Gastrocnemius medialis (tissue), 4 donors: ENCODE measurements at regions not wholly inside any gene's neighbourhood (a gene's known extent, or its start where the extent isn't known, plus 50 kb on each side); places are given as distances from the start of the nearest gene placed in this dataset.

Experiments used
- ATAC-seq, 2 donors: fragments of 150-250 bp; one replicate each; pipeline ENCODE4 v1.9.1; 2016
- DNase-seq, 2 donors: peaks; one replicate each; pipeline ENCODE4 v3.0.0-alpha.2; 2019
- H3K27ac ChIP-seq, 4 donors: fragments of 200-600 bp; sonication (generic); 1 replicate in 1 of 4; 2 replicates in 3 of 4; pipeline ENCODE4 v1.5.1; 2016 to 2018; ENCODE audit warnings: mild to moderate bottlenecking in 2 of 4, moderate library complexity in 1 of 4
- H3K27me3 ChIP-seq, 3 donors: fragments of 200-600 bp; sonication (generic) in 2 of 3; 1 replicate in 1 of 3; 2 replicates in 2 of 3; pipeline versions ENCODE4 v1.5.1 to v1.6.0; 2016 to 2019; ENCODE audit warnings: mild to moderate bottlenecking in 1 of 3, moderate library complexity in 1 of 3
- H3K36me3 ChIP-seq, 2 donors: fragments of 200-600 bp; sonication (generic) in 1 of 2; one replicate each; pipeline ENCODE4 v1.5.1; 2017 to 2018
- H3K4me1 ChIP-seq, 2 donors: fragments of 200-600 bp; sonication (generic) in 1 of 2; one replicate each; pipeline ENCODE4 v1.5.1; 2016 to 2017; ENCODE audit warnings: mild to moderate bottlenecking in 2 of 2
- H3K4me3 ChIP-seq, 4 donors: fragments of 200-600 bp; sonication (generic) in 3 of 4; 1 replicate in 1 of 4; 2 replicates in 3 of 4; pipeline ENCODE4 v1.5.1; 2016 to 2019; ENCODE audit warnings: mild to moderate bottlenecking in 2 of 4
- H3K9me3 ChIP-seq, 3 donors: fragments of 200-600 bp; sonication (generic) in 2 of 3; 1 replicate in 1 of 3; 2 replicates in 2 of 3; pipeline ENCODE4 v1.5.1; 2016 to 2019
- CTCF ChIP-seq, 5 experiments: fragments of 450-650 bp in 3 of 5; fragments of 200-600 bp in 2 of 5; sonication (generic) in 2 of 5; IDR thresholded peaks in 4 of 5; conservative IDR thresholded peaks in 1 of 5; 1 replicate in 4 of 5; 2 replicates in 1 of 5; pipeline ENCODE4 v1.5.1; 2016 to 2019; ENCODE audit warnings: antibody characterized with exemption in 5 of 5, mild to moderate bottlenecking in 3 of 5, moderate library complexity in 3 of 5
- POLR2A ChIP-seq, 2 donors: fragments of 450-650 bp; IDR thresholded peaks; one replicate each; pipeline ENCODE4 v1.6.1; 2017; ENCODE audit warnings: antibody characterized with exemption in 2 of 2, mild to moderate bottlenecking in 2 of 2, moderate library complexity in 2 of 2
- in situ Hi-C, 4 donors: fragments of 200-750 bp; cut with MboI; loops; one replicate each; pipeline versions ENCODE4 v1.15.0 to v1.8.0; 2017; ENCODE audit warnings: low sequenced_read_pairs in 4 of 4
- intact Hi-C: fragments of 100-400 bp; cut with DNase I; formaldehyde crosslinking; loops from one replicate; pipeline ENCODE4 v1.15.1; 2023; ENCODE audit warnings: low total_unique reads

GRCh38 chr10:31599626-31600504, 280.8 kb downstream of the ZEB1 start:
- H3K4me1 ChIP-seq, result peaks cover 14 to 15% of the 10 kb centered on the region in 2 donors
- no peak overlapping the region for H3K27ac ChIP-seq
- DNase-seq (no peak), ATAC-seq (no peak)
- H3K36me3 ChIP-seq, result no peaks in the 10 kb centered on the region
- H3K4me3 ChIP-seq, result no peak overlapping the region
- TF ChIP-seq CTCF (IDR thresholded peaks at IDR 0.05 in 4 of 5, conservative IDR thresholded peaks at IDR 0.05 in 1 of 5) (no peak), POLR2A (IDR thresholded peaks at IDR 0.05) (no peak)
- no peaks in the 10 kb centered on the region for H3K27me3 ChIP-seq
- no peaks in the 10 kb centered on the region for H3K9me3 ChIP-seq
- intact Hi-C loops, result loop anchor here (10.0 kb wide), 1 partner anchor 815 kb away; no protein-coding TSS in a partner anchor
- in situ Hi-C loops, result loop anchor here in 1 of 4 donors (10.0 kb wide), 1 partner anchor 95 kb away; no protein-coding TSS in a partner anchor

GRCh38 chr10:31596765-31597164, 277.7 kb downstream of the ZEB1 start:
- H3K36me3 ChIP-seq, result no peaks in the 10 kb centered on the region
- ATAC-seq (no peak), DNase-seq (no peak)
- TF ChIP-seq POLR2A (IDR thresholded peaks at IDR 0.05) (no peak), CTCF (IDR thresholded peaks at IDR 0.05 in 4 of 5, conservative IDR thresholded peaks at IDR 0.05 in 1 of 5) (no peak)
- in situ Hi-C loops (no loop called here), intact Hi-C loops (no loop called here)
- no peaks in the 10 kb centered on the region for H3K27me3 ChIP-seq
- H3K27ac ChIP-seq, result no peak overlapping the region
- H3K9me3 ChIP-seq, result no peaks in the 10 kb centered on the region
- peaks cover 12 to 14% of the 10 kb centered on the region in 2 donors for H3K4me1 ChIP-seq
- no peak overlapping the region for H3K4me3 ChIP-seq

GRCh38 chr10:31595992-31596391, 277.0 kb downstream of the ZEB1 start:
- no peak for TF ChIP-seq CTCF (IDR thresholded peaks at IDR 0.05 in 4 of 5, conservative IDR thresholded peaks at IDR 0.05 in 1 of 5)
- H3K9me3 ChIP-seq, result no peaks in the 10 kb centered on the region
- H3K4me3 ChIP-seq, result no peak overlapping the region
- H3K27me3 ChIP-seq, result no peaks in the 10 kb centered on the region
- DNase-seq, result no peak
- intact Hi-C loops, result no loop called here
- no peak overlapping the region for H3K27ac ChIP-seq
- in situ Hi-C loops, result no loop called here
- no peaks in the 10 kb centered on the region for H3K36me3 ChIP-seq
- H3K4me1 ChIP-seq, result peaks cover 12 to 13% of the 10 kb centered on the region in 2 donors
- ATAC-seq, result no peak

DNA sequence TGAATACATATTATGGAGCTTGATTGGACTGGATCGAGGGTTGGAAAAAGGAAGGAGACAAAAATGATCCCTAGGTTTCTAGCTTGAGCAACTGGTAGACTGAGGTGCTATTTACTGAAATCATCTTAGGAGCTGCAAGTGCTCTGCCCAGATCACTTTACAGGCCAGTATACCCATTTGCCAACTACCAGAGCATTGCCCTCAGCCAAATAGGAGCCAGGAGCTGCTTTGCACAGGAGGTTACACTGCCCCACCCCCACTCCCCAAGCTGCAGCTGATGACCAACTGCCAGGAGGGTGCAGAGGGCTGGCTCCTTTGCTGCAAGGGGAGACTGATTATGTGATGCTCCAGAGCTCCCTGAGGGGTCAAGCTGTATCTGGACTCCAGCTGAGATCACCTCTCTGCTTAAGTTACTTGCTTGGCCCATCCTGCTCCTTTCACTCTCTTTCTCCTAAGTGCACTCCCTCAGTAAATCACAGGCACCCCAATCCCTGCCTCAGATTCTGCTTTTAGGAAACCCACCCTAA, 275.4 kb downstream of the ZEB1 start:
- H3K36me3 ChIP-seq, result no peaks in the 10 kb centered on the region
- H3K27me3 ChIP-seq, result no peaks in the 10 kb centered on the region
- in situ Hi-C loops, result no loop called here
- TF ChIP-seq POLR2A (IDR thresholded peaks at IDR 0.05) (no peak), CTCF (IDR thresholded peaks at IDR 0.05 in 4 of 5, conservative IDR thresholded peaks at IDR 0.05 in 1 of 5) (no peak)
- DNase-seq (peak in 1 of 2 donors; percentile 41), ATAC-seq (peak; percentile 87 to 89)
- peak overlapping the region; percentile 41 to 66 (median 51) for H3K27ac ChIP-seq
- peaks cover 12 to 13% of the 10 kb centered on the region in 2 donors for H3K4me1 ChIP-seq
- intact Hi-C loops, result no loop called here
- no peak overlapping the region for H3K4me3 ChIP-seq
- H3K9me3 ChIP-seq, result no peaks in the 10 kb centered on the region
